COR-L47 (cell line): ENCODE measurements at regions not wholly inside any gene's neighbourhood (a gene's known extent, or its start where the extent isn't known, plus 50 kb on each side); places are given as distances from the start of the nearest gene placed in this dataset.

Source experiments
- DNase-seq: peaks from one replicate; lab custom pipeline; 2025; lab: John Stamatoyannopoulos, UW

GRCh38 chr18:44061438-44061837 is 619.2 kb upstream of the SETBP1 start:
- DNase-seq, result no peak

GRCh38 chr18:44062345-44062744 is 618.3 kb upstream of the SETBP1 start:
- DNase-seq, result no peak

- no peak for DNase-seq
Measured at GRCh38 chr18:44065206-44065605, 615.5 kb upstream of the SETBP1 start.

GRCh38 chr18:44066541-44066940 is 614.1 kb upstream of the SETBP1 start:
- DNase-seq, result no peak

- DNase-seq, result no peak
Measured at GRCh38 chr18:44067186-44067585, 613.5 kb upstream of the SETBP1 start.

- no peak for DNase-seq
Measured at GRCh38 chr18:44075038-44075437, 605.6 kb upstream of the SETBP1 start.

- no peak for DNase-seq
Measured at GRCh38 chr18:44079606-44080005, 601.1 kb upstream of the SETBP1 start.

GRCh38 chr18:44080054-44080453 is 600.6 kb upstream of the SETBP1 start:
- no peak for DNase-seq

- no peak for DNase-seq
Measured at GRCh38 chr18:44089732-44090131, 591.0 kb upstream of the SETBP1 start.

- DNase-seq, result no peak
Measured at GRCh38 chr18:44090453-44090852, 590.2 kb upstream of the SETBP1 start.

GRCh38 chr18:44093253-44093652 is 587.4 kb upstream of the SETBP1 start:
- no peak for DNase-seq

- DNase-seq, result no peak
Measured at GRCh38 chr18:44096016-44096415, 584.7 kb upstream of the SETBP1 start.

GRCh38 chr18:44098551-44099098 is 582.1 kb upstream of the SETBP1 start:
- DNase-seq, result no peak

GRCh38 chr18:44107187-44107586 is 573.5 kb upstream of the SETBP1 start:
- DNase-seq, result no peak

- no peak for DNase-seq
Measured at GRCh38 chr18:44111337-44111736, 569.4 kb upstream of the SETBP1 start.

GRCh38 chr18:44117821-44118220 is 562.9 kb upstream of the SETBP1 start:
- no peak for DNase-seq

GRCh38 chr18:44119607-44120006 is 561.1 kb upstream of the SETBP1 start:
- DNase-seq, result no peak

GRCh38 chr18:44123743-44124142 is 556.9 kb upstream of the SETBP1 start:
- no peak for DNase-seq

- DNase-seq, result no peak
Measured at GRCh38 chr18:44125446-44125845, 555.2 kb upstream of the SETBP1 start.

GRCh38 chr18:44126598-44126997 is 554.1 kb upstream of the SETBP1 start:
- DNase-seq, result no peak

GRCh38 chr18:44128365-44128764 is 552.3 kb upstream of the SETBP1 start:
- no peak for DNase-seq

- peak; percentile 93 for DNase-seq
Measured at GRCh38 chr18:44130376-44130942, 550.2 kb upstream of the SETBP1 start.

GRCh38 chr18:44133483-44133882 is 547.2 kb upstream of the SETBP1 start:
- DNase-seq, result no peak

- DNase-seq, result no peak
Measured at GRCh38 chr18:44134447-44134846, 546.2 kb upstream of the SETBP1 start.
